ENCODE measurements at regions not wholly inside any gene's neighbourhood (a gene's known extent, or its start where the extent isn't known, plus 50 kb on each side); places are given as distances from the start of the nearest gene placed in this dataset.

DNA sequence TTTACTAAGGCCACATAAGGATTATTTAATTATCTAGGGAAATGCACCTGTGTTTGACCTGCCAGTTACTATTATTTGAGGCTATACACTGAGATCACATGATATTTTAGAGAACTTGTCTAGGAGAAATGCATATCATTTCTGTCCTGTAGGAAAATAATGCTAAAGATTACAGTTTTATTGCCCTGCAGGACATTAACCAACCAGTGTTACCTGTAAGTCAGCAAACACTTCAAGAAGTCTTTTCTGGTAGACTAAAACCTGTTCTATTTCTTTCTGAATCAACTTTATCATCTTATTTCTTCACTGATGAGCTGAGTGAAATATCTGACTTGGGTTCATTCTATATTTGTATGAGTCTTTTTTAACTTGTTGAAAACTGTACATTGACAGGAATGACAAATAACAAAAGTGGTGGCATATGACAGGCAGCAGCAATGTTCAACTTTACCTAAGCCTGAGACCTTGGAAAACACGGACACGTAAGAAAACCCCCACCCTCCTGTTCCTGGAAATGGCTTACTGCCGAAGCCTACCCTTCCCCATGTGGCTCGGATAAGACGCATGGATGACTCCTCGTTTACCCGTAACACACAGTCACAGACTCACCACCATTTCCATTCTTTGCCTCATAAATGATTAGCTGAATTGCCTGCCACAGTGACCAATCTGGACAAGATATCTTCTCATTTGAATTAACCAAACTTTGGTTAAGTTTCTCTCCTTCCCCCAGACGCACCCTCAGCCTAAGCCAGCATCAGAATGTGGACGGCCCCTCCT, 118.0 kb upstream of the CD93 start:
- TF ChIP-seq, protein P1, sequence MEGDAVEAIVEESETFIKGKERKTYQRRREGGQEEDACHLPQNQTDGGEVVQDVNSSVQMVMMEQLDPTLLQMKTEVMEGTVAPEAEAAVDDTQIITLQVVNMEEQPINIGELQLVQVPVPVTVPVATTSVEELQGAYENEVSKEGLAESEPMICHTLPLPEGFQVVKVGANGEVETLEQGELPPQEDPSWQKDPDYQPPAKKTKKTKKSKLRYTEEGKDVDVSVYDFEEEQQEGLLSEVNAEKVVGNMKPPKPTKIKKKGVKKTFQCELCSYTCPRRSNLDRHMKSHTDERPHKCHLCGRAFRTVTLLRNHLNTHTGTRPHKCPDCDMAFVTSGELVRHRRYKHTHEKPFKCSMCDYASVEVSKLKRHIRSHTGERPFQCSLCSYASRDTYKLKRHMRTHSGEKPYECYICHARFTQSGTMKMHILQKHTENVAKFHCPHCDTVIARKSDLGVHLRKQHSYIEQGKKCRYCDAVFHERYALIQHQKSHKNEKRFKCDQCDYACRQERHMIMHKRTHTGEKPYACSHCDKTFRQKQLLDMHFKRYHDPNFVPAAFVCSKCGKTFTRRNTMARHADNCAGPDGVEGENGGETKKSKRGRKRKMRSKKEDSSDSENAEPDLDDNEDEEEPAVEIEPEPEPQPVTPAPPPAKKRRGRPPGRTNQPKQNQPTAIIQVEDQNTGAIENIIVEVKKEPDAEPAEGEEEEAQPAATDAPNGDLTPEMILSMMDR (IDR thresholded peaks at IDR 0.05; ENCODE audit: low read depth, low read length), result no peak
- no peak for TF ChIP-seq EZH2phosphoT487 (IDR thresholded peaks at IDR 0.05; ENCODE audit: low read depth)
